ENCODE measurements at regions not wholly inside any gene's neighbourhood (a gene's known extent, or its start where the extent isn't known, plus 50 kb on each side); places are given as distances from the start of the nearest gene placed in this dataset.

DNA sequence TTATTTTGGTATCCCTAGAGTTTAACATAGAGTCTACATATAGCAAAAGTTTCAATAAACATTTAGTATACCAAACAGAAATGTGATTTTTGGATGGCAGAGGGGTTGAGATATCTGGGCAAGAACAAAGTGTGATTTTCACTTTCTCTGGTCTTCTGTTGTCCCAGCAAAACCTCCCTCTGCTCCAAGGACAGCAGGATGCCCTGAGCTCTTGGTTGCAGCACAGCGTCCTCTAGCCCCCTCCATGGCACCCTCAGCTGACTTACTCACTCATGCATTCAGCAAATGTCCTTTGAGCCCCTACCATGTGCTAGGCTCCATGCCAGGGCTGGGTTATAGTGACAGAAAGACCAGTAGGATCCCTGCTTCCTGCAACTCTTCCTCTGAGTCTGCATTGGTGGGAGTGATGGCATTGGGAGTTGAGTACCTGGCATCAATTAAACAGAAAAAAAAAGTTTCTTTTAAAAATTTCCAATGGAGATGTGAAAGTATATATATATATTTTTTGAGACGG lies 104.8 kb upstream of the UBL3 start:
- no peak for DNase-seq (ENCODE audit: low spot score)

GRCh38 chr13:29954082-29955028 lies 103.9 kb upstream of the UBL3 start:
- no peak for DNase-seq (ENCODE audit: low spot score)

DNA sequence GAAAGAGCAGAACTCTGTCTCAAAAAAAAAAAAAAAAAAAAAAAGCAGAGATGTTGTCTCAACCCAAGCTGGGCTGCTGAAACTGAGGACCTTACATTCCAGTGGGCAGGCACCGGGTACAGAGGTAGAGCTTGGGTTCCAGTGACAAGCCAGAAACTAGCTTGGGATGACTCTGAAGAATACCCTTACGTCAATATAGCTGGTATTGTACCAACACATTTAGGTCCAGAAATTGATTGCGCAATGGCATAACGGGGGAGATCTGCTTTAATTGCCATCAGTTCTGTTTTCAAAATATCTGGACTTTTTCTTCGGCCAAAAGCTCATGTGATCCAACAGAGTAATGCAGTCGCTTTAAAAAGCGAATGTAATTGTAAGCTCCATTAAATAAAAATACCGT lies 103.1 kb upstream of the UBL3 start:
- DNase-seq (ENCODE audit: low spot score), result no peak

- no peak for DNase-seq (ENCODE audit: low spot score)
Measured at GRCh38 chr13:29952245-29952644, 101.8 kb upstream of the UBL3 start.

GRCh38 chr13:29948791-29949190 lies 98.4 kb upstream of the UBL3 start:
- no peak for DNase-seq (ENCODE audit: low spot score)

GRCh38 chr13:29948244-29948643 lies 97.8 kb upstream of the UBL3 start:
- no peak for DNase-seq (ENCODE audit: low spot score)

DNA sequence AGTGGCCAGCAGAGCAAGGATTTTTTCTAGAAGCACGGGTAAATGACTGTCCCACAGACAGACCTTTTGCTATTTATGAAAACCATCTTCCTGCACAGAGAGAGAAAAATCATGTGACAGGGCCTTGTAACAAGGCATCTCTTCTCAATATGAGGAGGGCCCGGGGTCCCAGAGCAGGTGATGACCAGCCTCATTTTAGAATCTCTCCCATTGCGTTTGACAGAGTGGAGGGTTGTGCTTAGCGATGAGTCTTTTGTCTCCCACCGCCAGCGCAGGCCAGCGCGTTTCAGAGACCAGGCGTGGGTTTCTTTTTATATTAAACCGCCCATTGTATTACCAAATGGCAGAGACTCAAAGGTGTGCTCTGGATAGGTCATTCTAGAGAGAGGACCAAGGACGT lies 97.4 kb upstream of the UBL3 start:
- DNase-seq (ENCODE audit: low spot score), result no peak

GRCh38 chr13:29946093-29946492 lies 95.7 kb upstream of the UBL3 start:
- DNase-seq (ENCODE audit: low spot score), result no peak

GRCh38 chr13:29943686-29944085 lies 93.3 kb upstream of the UBL3 start:
- no peak for DNase-seq (ENCODE audit: low spot score)

- no peak for DNase-seq (ENCODE audit: low spot score)
Measured at GRCh38 chr13:29943273-29943672, 92.9 kb upstream of the UBL3 start.

DNA sequence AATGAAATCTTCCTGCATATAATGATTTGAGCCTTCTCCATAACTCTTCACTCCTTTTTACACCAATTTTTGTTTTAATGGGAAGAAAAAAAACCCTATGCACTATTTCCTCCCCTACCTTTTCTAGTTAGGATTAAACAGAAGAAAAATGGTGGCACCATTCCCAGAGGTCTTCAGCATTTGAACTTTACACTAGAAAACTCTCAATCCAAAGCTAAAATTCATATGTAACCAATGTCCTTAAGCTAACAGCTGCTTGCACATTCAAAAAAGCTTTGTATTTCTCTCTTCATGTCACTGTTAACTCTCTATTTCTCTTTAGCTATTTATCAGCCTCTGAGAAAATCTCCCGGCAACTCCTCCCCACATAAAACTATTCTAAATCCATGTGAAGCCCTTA lies 90.3 kb upstream of the UBL3 start:
- DNase-seq (ENCODE audit: low spot score), result no peak

DNA sequence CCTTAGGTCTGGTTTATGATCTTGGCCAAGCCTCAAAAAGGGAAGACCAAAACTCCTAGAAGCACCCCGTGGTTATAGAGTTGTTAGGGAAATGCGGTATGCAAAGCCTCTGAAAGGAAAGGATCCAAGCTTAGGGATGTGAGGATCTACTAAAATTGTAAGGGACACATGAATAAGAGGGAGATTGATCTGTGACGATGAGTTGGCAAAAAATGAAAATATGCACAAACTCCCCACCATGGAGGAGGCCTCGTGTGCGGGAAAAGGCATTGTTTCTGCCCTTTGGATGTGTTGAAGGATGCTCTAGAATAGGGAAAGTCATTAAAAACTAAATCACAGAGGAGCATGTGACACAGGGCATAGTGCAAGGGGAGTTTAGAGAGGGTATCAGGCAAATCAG lies 88.7 kb upstream of the UBL3 start:
- no peak for DNase-seq (ENCODE audit: low spot score)

DNA sequence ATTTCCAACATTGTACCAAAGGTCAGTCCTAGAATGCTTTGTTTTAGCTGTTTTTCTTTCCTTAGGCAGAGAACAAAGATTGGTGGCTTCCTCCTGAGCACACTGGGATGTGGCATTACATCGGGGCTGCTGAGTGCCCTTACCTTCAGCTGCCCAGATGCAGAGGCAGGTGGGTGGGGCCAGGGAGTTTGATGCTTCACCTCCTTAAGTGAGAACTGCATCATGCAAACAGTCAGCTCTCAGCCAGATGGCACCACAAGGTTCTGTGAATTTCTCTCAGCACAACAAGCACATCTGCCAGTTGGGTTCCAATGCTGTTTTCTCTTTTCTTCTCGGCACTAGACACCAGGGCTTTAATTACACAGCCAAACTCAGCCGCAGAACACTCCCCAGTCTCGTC lies 87.4 kb upstream of the UBL3 start:
- DNase-seq (ENCODE audit: low spot score), result peak; percentile 24

DNA sequence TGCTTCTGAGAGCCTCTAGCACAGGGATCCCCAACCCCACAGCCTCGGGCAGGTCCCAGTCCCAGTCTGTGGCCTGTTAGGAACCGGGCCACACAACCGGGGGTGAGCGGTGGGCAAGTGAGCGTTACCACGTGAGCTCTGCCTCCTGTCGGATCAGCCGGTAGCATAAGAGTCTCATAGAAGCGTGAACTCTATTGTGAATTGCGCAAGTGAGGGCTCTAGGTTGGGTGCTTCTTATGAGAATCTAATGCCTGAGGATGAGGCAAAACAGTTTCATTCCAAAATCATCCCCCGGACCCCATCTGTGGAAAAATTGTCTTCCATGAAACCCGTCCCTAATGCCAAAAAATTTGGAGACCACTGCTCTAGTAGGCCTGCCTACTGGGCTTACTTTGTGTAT lies 87.0 kb upstream of the UBL3 start:
- DNase-seq (ENCODE audit: low spot score), result no peak

DNA sequence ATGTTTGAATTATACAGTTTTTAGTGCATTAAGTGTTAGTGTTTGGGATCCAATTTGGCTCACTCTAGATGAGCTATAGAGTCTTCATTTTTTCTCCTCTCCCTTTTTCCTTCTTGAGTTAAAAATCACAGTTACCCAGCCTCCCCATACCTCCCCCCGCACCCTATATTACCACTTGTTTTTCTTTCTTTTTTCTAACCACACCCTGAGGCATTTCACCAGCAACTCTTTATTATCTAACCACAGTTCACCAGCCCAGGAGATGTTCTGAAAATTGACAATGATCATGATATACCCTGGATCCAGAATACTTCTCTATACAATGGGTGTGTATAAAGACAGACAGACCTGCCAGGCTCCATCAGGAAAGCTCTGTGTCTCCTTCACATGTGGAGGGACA lies 86.5 kb upstream of the UBL3 start:
- no peak for DNase-seq (ENCODE audit: low spot score)

DNA sequence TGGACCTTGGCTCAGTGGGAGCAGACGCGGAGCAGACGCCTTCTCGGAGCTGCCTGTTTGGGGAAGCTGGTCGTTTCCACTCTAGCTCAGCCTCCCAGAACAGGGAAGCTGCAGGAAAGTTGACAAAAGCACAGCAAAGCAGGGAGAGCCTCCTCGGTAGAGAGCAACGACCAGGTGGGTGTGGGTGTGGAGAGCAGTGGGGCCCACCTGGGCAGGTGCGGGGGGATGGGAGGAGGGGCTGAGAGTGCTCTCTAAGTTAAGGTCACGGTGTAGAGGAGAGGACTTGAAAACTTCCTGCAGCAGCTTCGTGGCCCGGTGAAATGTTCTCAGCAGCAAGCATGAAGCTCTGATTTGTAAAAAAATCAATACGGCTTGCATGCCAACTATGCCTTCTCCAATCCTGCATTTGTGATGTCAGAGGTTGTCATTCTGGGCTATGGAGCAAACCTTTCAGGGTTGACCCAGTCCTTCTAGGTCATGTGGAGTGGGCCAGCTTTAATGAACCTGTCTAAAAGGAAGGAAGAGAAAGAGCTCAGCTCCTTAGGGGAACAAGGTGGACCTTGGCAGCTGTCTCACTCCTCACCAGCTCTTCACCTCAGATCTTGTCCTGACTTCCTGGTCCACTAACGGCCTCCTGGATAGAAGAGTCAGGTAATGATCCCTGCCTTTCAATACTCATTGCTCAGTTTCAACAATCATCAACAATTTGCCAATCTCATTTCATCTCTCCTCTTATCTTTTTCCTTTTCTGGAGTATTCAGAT lies 85.8 kb upstream of the UBL3 start:
- no peak for DNase-seq (ENCODE audit: low spot score)

DNA sequence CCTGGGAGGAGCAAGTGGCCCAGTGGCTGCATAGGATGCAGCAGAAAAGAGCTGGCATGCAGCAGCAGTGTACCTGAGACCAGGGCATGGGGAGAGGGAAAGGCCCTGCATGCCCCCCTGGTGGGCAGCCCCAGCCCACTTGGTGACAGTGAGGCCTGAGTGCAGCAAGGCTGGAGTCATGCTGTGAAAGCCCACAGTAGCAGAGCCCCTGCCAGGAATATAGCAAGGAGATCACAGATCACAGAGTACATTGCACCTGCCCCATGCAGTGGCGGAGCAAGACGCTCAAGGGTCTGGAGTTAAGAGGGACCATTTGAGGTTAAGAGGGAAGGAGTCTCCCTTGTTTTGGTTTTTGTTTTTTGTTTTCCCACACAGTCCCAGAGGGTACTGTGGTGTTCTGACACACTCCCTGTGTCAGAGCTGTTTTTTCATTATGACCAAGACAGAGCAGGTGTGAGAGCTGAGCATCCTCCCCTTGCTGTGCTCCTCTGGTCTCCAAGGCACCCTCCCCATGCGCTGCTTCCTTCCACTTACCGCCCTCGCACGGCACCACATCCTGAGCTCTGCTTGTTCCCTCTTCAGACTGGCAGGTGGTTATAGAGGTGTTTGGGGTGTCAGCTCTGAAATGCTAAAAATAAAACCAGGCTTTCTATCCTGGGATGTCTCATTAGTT lies 85.0 kb upstream of the UBL3 start:
- no peak for DNase-seq (ENCODE audit: low spot score)

- DNase-seq (ENCODE audit: low spot score), result no peak
Measured at GRCh38 chr13:29934531-29935308, 84.3 kb upstream of the UBL3 start.

DNA sequence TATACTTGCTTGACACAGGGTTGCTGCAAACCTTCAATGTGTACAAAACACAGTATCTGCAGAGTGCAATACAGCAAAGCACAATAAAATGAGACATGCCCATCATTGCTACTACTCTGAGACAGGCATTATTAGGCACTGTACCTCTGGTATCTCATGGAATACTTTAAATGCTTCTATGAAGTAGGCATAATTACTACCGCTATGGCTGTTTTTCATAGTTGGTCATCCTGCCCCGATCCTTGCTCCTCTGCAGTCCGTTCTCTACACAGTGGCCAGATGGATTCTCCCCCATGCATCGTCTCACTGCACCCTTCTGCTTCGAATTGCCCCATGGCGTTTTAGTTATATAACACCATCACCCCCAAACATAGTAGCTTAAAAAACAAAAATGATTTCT lies 83.0 kb upstream of the UBL3 start:
- DNase-seq (ENCODE audit: low spot score), result no peak

DNA sequence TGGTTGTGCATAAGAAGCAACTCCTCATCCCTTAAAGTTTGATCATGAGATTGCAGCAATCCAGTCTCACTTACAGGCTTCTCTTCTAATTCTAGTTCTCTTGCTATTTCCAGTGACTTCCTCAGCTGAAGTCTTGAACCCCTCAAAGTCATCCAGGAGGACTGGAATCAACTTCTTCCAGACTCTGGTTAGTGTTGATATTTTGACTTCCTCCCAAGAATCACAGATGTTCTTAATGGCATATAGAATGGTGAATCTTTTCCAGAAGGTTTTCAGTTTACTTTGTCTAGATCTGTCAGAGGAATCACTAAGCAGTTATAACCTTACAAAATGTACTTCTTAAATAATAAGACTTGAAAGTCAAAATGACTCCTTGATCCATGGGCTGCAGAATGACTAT lies 81.3 kb upstream of the UBL3 start:
- no peak for DNase-seq (ENCODE audit: low spot score)

GRCh38 chr13:29929062-29929847 lies 78.8 kb upstream of the UBL3 start:
- DNase-seq (ENCODE audit: low spot score), result no peak
